ENCODE measurements at regions not wholly inside any gene's neighbourhood (a gene's known extent, or its start where the extent isn't known, plus 50 kb on each side); places are given as distances from the start of the nearest gene placed in this dataset.
A peak's percentile ranks its signal among the peaks of the same experiment; 100 is the strongest.

- no peaks in the 10 kb centered on the region for H3K9me3 ChIP-seq (ENCODE audit: control insufficient read depth in 2 of 2, low read length in 2 of 2)
- H3K27ac ChIP-seq (ENCODE audit: low read length), result no peak overlapping the region
- no peak overlapping the region for H3K4me3 ChIP-seq (ENCODE audit: low read length in 2 of 2)
- no peak overlapping the region for H3K9ac ChIP-seq (ENCODE audit: low read length in 2 of 2)
- no peaks in the 10 kb centered on the region for H3K27me3 ChIP-seq (ENCODE audit: control insufficient read depth in 1 of 2, insufficient read depth in 2 of 2, low read length in 2 of 2)
- no peaks in the 10 kb centered on the region for H3K4me1 ChIP-seq (ENCODE audit: control insufficient read depth, insufficient read depth, low read length)
- no peaks in the 10 kb centered on the region for H3K36me3 ChIP-seq (ENCODE audit: control insufficient read depth in 2 of 2, insufficient read depth in 2 of 2, low read length in 2 of 2)
Measured at GRCh38 chr3:110858549-110858948, 213.1 kb upstream of the NECTIN3 start.

- Histone ChIP-seq H3K9me3 (ENCODE audit: control insufficient read depth in 2 of 2, low read length in 2 of 2) (no peaks in the 10 kb centered on the region), H3K9ac (ENCODE audit: low read length in 2 of 2) (no peak overlapping the region), H3K27me3 (ENCODE audit: control insufficient read depth in 1 of 2, insufficient read depth in 2 of 2, low read length in 2 of 2) (no peaks in the 10 kb centered on the region), H3K4me1 (ENCODE audit: control insufficient read depth, insufficient read depth, low read length) (no peaks in the 10 kb centered on the region), H3K27ac (ENCODE audit: low read length) (no peak overlapping the region), H3K4me3 (ENCODE audit: low read length in 2 of 2) (no peak overlapping the region), H3K36me3 (ENCODE audit: control insufficient read depth in 2 of 2, insufficient read depth in 2 of 2, low read length in 2 of 2) (no peaks in the 10 kb centered on the region)
Measured at GRCh38 chr3:110859336-110859735, 212.3 kb upstream of the NECTIN3 start.

- Histone ChIP-seq H3K9ac (ENCODE audit: low read length in 2 of 2) (no peak overlapping the region), H3K27me3 (ENCODE audit: control insufficient read depth in 1 of 2, insufficient read depth in 2 of 2, low read length in 2 of 2) (no peaks in the 10 kb centered on the region), H3K36me3 (ENCODE audit: control insufficient read depth in 2 of 2, insufficient read depth in 2 of 2, low read length in 2 of 2) (no peaks in the 10 kb centered on the region), H3K9me3 (ENCODE audit: control insufficient read depth in 2 of 2, low read length in 2 of 2) (no peaks in the 10 kb centered on the region), H3K27ac (ENCODE audit: low read length) (no peak overlapping the region), H3K4me1 (ENCODE audit: control insufficient read depth, insufficient read depth, low read length) (no peaks in the 10 kb centered on the region), H3K4me3 (ENCODE audit: low read length in 2 of 2) (no peak overlapping the region)
Measured at GRCh38 chr3:110859993-110860392, 211.6 kb upstream of the NECTIN3 start.

- Histone ChIP-seq H3K4me1 (ENCODE audit: control insufficient read depth, insufficient read depth, low read length) (no peaks in the 10 kb centered on the region), H3K27ac (ENCODE audit: low read length) (no peak overlapping the region), H3K27me3 (ENCODE audit: control insufficient read depth in 1 of 2, insufficient read depth in 2 of 2, low read length in 2 of 2) (no peaks in the 10 kb centered on the region), H3K4me3 (ENCODE audit: low read length in 2 of 2) (no peak overlapping the region), H3K9ac (ENCODE audit: low read length in 2 of 2) (no peak overlapping the region), H3K36me3 (ENCODE audit: control insufficient read depth in 2 of 2, insufficient read depth in 2 of 2, low read length in 2 of 2) (no peaks in the 10 kb centered on the region), H3K9me3 (ENCODE audit: control insufficient read depth in 2 of 2, low read length in 2 of 2) (no peaks in the 10 kb centered on the region)
Measured at GRCh38 chr3:110865934-110866333, 205.7 kb upstream of the NECTIN3 start.

GRCh38 chr3:110868106-110868505 is 203.5 kb upstream of the NECTIN3 start:
- Histone ChIP-seq H3K4me3 (ENCODE audit: low read length in 2 of 2) (no peak overlapping the region), H3K4me1 (ENCODE audit: control insufficient read depth, insufficient read depth, low read length) (no peaks in the 10 kb centered on the region), H3K9ac (ENCODE audit: low read length in 2 of 2) (no peak overlapping the region), H3K36me3 (ENCODE audit: control insufficient read depth in 2 of 2, insufficient read depth in 2 of 2, low read length in 2 of 2) (no peaks in the 10 kb centered on the region), H3K27ac (ENCODE audit: low read length) (no peak overlapping the region), H3K9me3 (ENCODE audit: control insufficient read depth in 2 of 2, low read length in 2 of 2) (no peaks in the 10 kb centered on the region), H3K27me3 (ENCODE audit: control insufficient read depth in 1 of 2, insufficient read depth in 2 of 2, low read length in 2 of 2) (no peaks in the 10 kb centered on the region)

- no peak overlapping the region for H3K9ac ChIP-seq (ENCODE audit: low read length in 2 of 2)
- no peaks in the 10 kb centered on the region for H3K9me3 ChIP-seq (ENCODE audit: control insufficient read depth in 2 of 2, low read length in 2 of 2)
- no peak overlapping the region for H3K4me3 ChIP-seq (ENCODE audit: low read length in 2 of 2)
- no peaks in the 10 kb centered on the region for H3K27me3 ChIP-seq (ENCODE audit: control insufficient read depth in 1 of 2, insufficient read depth in 2 of 2, low read length in 2 of 2)
- H3K36me3 ChIP-seq (ENCODE audit: control insufficient read depth in 2 of 2, insufficient read depth in 2 of 2, low read length in 2 of 2), result no peaks in the 10 kb centered on the region
- no peak overlapping the region for H3K27ac ChIP-seq (ENCODE audit: low read length)
- no peaks in the 10 kb centered on the region for H3K4me1 ChIP-seq (ENCODE audit: control insufficient read depth, insufficient read depth, low read length)
Measured at GRCh38 chr3:110869736-110870135, 201.9 kb upstream of the NECTIN3 start.

- no peaks in the 10 kb centered on the region for H3K27me3 ChIP-seq (ENCODE audit: control insufficient read depth in 1 of 2, insufficient read depth in 2 of 2, low read length in 2 of 2)
- no peak overlapping the region for H3K4me3 ChIP-seq (ENCODE audit: low read length in 2 of 2)
- no peaks in the 10 kb centered on the region for H3K36me3 ChIP-seq (ENCODE audit: control insufficient read depth in 2 of 2, insufficient read depth in 2 of 2, low read length in 2 of 2)
- H3K27ac ChIP-seq (ENCODE audit: low read length), result no peak overlapping the region
- no peaks in the 10 kb centered on the region for H3K4me1 ChIP-seq (ENCODE audit: control insufficient read depth, insufficient read depth, low read length)
- no peak overlapping the region for H3K9ac ChIP-seq (ENCODE audit: low read length in 2 of 2)
- H3K9me3 ChIP-seq (ENCODE audit: control insufficient read depth in 2 of 2, low read length in 2 of 2), result no peaks in the 10 kb centered on the region
Measured at GRCh38 chr3:110871869-110872268, 199.7 kb upstream of the NECTIN3 start.

- H3K27me3 ChIP-seq (ENCODE audit: control insufficient read depth in 1 of 2, insufficient read depth in 2 of 2, low read length in 2 of 2), result no peaks in the 10 kb centered on the region
- no peaks in the 10 kb centered on the region for H3K4me1 ChIP-seq (ENCODE audit: control insufficient read depth, insufficient read depth, low read length)
- H3K4me3 ChIP-seq (ENCODE audit: low read length in 2 of 2), result no peak overlapping the region
- no peaks in the 10 kb centered on the region for H3K36me3 ChIP-seq (ENCODE audit: control insufficient read depth in 2 of 2, insufficient read depth in 2 of 2, low read length in 2 of 2)
- H3K9me3 ChIP-seq (ENCODE audit: control insufficient read depth in 2 of 2, low read length in 2 of 2), result no peaks in the 10 kb centered on the region
- no peak overlapping the region for H3K9ac ChIP-seq (ENCODE audit: low read length in 2 of 2)
- no peak overlapping the region for H3K27ac ChIP-seq (ENCODE audit: low read length)
Measured at GRCh38 chr3:110878692-110879091, 192.9 kb upstream of the NECTIN3 start.

- H3K27me3 ChIP-seq (ENCODE audit: control insufficient read depth in 1 of 2, insufficient read depth in 2 of 2, low read length in 2 of 2), result no peaks in the 10 kb centered on the region
- H3K36me3 ChIP-seq (ENCODE audit: control insufficient read depth in 2 of 2, insufficient read depth in 2 of 2, low read length in 2 of 2), result no peaks in the 10 kb centered on the region
- H3K9ac ChIP-seq (ENCODE audit: low read length in 2 of 2), result no peak overlapping the region
- no peak overlapping the region for H3K27ac ChIP-seq (ENCODE audit: low read length)
- no peaks in the 10 kb centered on the region for H3K9me3 ChIP-seq (ENCODE audit: control insufficient read depth in 2 of 2, low read length in 2 of 2)
- no peaks in the 10 kb centered on the region for H3K4me1 ChIP-seq (ENCODE audit: control insufficient read depth, insufficient read depth, low read length)
- peak overlapping the region in 1 of 2 donors; percentile 6 for H3K4me3 ChIP-seq (ENCODE audit: low read length in 2 of 2)
Measured at GRCh38 chr3:110881069-110881468, 190.5 kb upstream of the NECTIN3 start.

GRCh38 chr3:110886222-110886893 is 185.3 kb upstream of the NECTIN3 start:
- Histone ChIP-seq H3K36me3 (ENCODE audit: control insufficient read depth in 2 of 2, insufficient read depth in 2 of 2, low read length in 2 of 2) (no peaks in the 10 kb centered on the region), H3K27ac (ENCODE audit: low read length) (no peak overlapping the region), H3K4me3 (ENCODE audit: low read length in 2 of 2) (no peak overlapping the region), H3K27me3 (ENCODE audit: control insufficient read depth in 1 of 2, insufficient read depth in 2 of 2, low read length in 2 of 2) (no peaks in the 10 kb centered on the region), H3K4me1 (ENCODE audit: control insufficient read depth, insufficient read depth, low read length) (no peaks in the 10 kb centered on the region), H3K9me3 (ENCODE audit: control insufficient read depth in 2 of 2, low read length in 2 of 2) (no peaks in the 10 kb centered on the region), H3K9ac (ENCODE audit: low read length in 2 of 2) (no peak overlapping the region)

- Histone ChIP-seq H3K4me3 (ENCODE audit: low read length in 2 of 2) (no peak overlapping the region), H3K27ac (ENCODE audit: low read length) (no peak overlapping the region), H3K4me1 (ENCODE audit: control insufficient read depth, insufficient read depth, low read length) (no peaks in the 10 kb centered on the region), H3K36me3 (ENCODE audit: control insufficient read depth in 2 of 2, insufficient read depth in 2 of 2, low read length in 2 of 2) (no peaks in the 10 kb centered on the region), H3K9ac (ENCODE audit: low read length in 2 of 2) (no peak overlapping the region), H3K27me3 (ENCODE audit: control insufficient read depth in 1 of 2, insufficient read depth in 2 of 2, low read length in 2 of 2) (no peaks in the 10 kb centered on the region), H3K9me3 (ENCODE audit: control insufficient read depth in 2 of 2, low read length in 2 of 2) (no peaks in the 10 kb centered on the region)
Measured at GRCh38 chr3:110887176-110887575, 184.4 kb upstream of the NECTIN3 start.

Measured in stomach smooth muscle (tissue), 2 donors.